ENCODE measurements at regions not wholly inside any gene's neighbourhood (a gene's known extent, or its start where the extent isn't known, plus 50 kb on each side); places are given as distances from the start of the nearest gene placed in this dataset.

- TF ChIP-seq, protein P1, sequence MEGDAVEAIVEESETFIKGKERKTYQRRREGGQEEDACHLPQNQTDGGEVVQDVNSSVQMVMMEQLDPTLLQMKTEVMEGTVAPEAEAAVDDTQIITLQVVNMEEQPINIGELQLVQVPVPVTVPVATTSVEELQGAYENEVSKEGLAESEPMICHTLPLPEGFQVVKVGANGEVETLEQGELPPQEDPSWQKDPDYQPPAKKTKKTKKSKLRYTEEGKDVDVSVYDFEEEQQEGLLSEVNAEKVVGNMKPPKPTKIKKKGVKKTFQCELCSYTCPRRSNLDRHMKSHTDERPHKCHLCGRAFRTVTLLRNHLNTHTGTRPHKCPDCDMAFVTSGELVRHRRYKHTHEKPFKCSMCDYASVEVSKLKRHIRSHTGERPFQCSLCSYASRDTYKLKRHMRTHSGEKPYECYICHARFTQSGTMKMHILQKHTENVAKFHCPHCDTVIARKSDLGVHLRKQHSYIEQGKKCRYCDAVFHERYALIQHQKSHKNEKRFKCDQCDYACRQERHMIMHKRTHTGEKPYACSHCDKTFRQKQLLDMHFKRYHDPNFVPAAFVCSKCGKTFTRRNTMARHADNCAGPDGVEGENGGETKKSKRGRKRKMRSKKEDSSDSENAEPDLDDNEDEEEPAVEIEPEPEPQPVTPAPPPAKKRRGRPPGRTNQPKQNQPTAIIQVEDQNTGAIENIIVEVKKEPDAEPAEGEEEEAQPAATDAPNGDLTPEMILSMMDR (IDR thresholded peaks at IDR 0.05; ENCODE audit: borderline replicate concordance): no peak
- Histone ChIP-seq H3K4me3 (no peak overlapping the region), H3K27ac (replicated peaks) (no peak overlapping the region), H3K27me3 (ENCODE audit: low read depth) (no peaks in the 10 kb centered on the region), H3K9me3 (replicated peaks) (peaks cover 7% of the 10 kb centered on the region), H3K36me3 (no peaks in the 10 kb centered on the region), H3K4me1 (no peaks in the 10 kb centered on the region)
- intact Hi-C loops (cut with micrococcal nuclease): no loop called here
- no peak for DNase-seq
These were observed 932.8 kb downstream of the CDY2B start for GRCh38 chrY:16947221-16947620.
